IMR-90 (cell line): ENCODE measurements at regions not wholly inside any gene's neighbourhood (a gene's known extent, or its start where the extent isn't known, plus 50 kb on each side); places are given as distances from the start of the nearest gene placed in this dataset.

ENCODE experiments used
- ATAC-seq: fragments of 200-7000 bp; cut with Tn5 transposase; 2 replicates; pipeline ENCODE4 v1.9.1; 2020; ENCODE audit warnings: low read depth, mild to moderate bottlenecking, moderate library complexity
- BruUV-seq: library from RNA; stranded (reverse); fragments of 400-500 nt; replicated peaks from 2 replicates; lab custom pipeline; 2021; lab: Mats Ljungman, UMichigan
- CTCF ChIA-PET: fragments of 300-600 bp; formaldehyde crosslinking; extraction: SDS; loops from one replicate; lab custom pipeline; 2021; ENCODE audit warnings: antibody characterized with exemption; lab: Yijun Ruan, JAX
- POLR2A ChIA-PET: fragments of 300-600 bp; sonication (Branson Sonifier 250); formaldehyde crosslinking; loops from one replicate; lab custom pipeline; 2022; ENCODE audit warnings: antibody characterized with exemption; ENCODE audit not compliant: unreplicated experiment; lab: Charles Lee
- DNase-seq: peaks from one replicate; pipeline ENCODE4 v3.0.0; 2013
- H2AFZ ChIP-seq: replicated peaks from 2 replicates; pipeline ENCODE3; 2013; ENCODE audit warnings: low read length, mild to moderate bottlenecking; ENCODE audit not compliant: poor library complexity
- H2AK5ac ChIP-seq: 2 replicates; pipeline ENCODE4 v1.6.1; 2013; ENCODE audit warnings: low read depth, low read length, inconsistent platforms
- H2AK9ac ChIP-seq: replicated peaks from 2 replicates; pipeline ENCODE3; 2013; ENCODE audit warnings: mild to moderate bottlenecking, low read depth, low read length, moderate library complexity; ENCODE audit not compliant: poor library complexity
- H2BK120ac ChIP-seq: 2 replicates; pipeline ENCODE4 v1.6.1; 2013; ENCODE audit warnings: low read depth, low read length, inconsistent platforms
- H2BK15ac ChIP-seq: 3 replicates; pipeline ENCODE4 v1.6.1; 2013; ENCODE audit warnings: low read depth, low read length, inconsistent platforms
- H2BK20ac ChIP-seq: 2 replicates; pipeline ENCODE4 v1.6.1; 2013; ENCODE audit warnings: low read depth, mild to moderate bottlenecking, inconsistent platforms, low read length, moderate library complexity
- H2BK5ac ChIP-seq: 2 replicates; pipeline ENCODE4 v1.6.1; 2013; ENCODE audit warnings: mild to moderate bottlenecking, low read depth, low read length, inconsistent platforms; ENCODE audit not compliant: poor library complexity, severe bottlenecking
- H3K14ac ChIP-seq: replicated peaks from 2 replicates; pipeline ENCODE4 v1.6.1; 2013; ENCODE audit warnings: low read depth, low read length, inconsistent platforms
- H3K18ac ChIP-seq: 2 replicates; pipeline ENCODE4 v1.6.1; 2013; ENCODE audit warnings: low read depth, low read length, control low read depth
- H3K23ac ChIP-seq: 2 replicates; pipeline ENCODE4 v1.6.1; 2013; ENCODE audit warnings: low read depth, low read length, inconsistent platforms
- H3K27ac ChIP-seq: 2 replicates; pipeline ENCODE4 v1.5.1; 2013; ENCODE audit warnings: mild to moderate bottlenecking, control low read depth, low read length; ENCODE audit not compliant: insufficient read depth
- H3K27me3 ChIP-seq: 2 replicates; pipeline ENCODE4 v1.6.1; 2013; ENCODE audit warnings: low read length; ENCODE audit not compliant: control insufficient read depth, insufficient read depth
- H3K36me3 ChIP-seq: 2 replicates; pipeline ENCODE4 v1.6.1; 2013; ENCODE audit warnings: low read length, mixed read lengths; ENCODE audit not compliant: control insufficient read depth, insufficient read depth
- H3K4ac ChIP-seq: 2 replicates; pipeline ENCODE4 v1.6.1; 2013; ENCODE audit warnings: low read depth, low read length, inconsistent platforms
- H3K4me1 ChIP-seq: 2 replicates; pipeline ENCODE4 v1.6.1; 2013; ENCODE audit warnings: low read length, mixed read lengths; ENCODE audit not compliant: control insufficient read depth, insufficient read depth
- H3K4me2 ChIP-seq: 2 replicates; pipeline ENCODE4 v1.6.1; 2013; ENCODE audit warnings: low read depth, mild to moderate bottlenecking, control low read depth, low read length, moderate library complexity
- H3K4me3 ChIP-seq: 2 replicates; pipeline ENCODE4 v1.5.1; 2013; ENCODE audit warnings: low read depth, mild to moderate bottlenecking, control low read depth, low read length, moderate library complexity; ENCODE audit not compliant: insufficient read depth
- H3K56ac ChIP-seq: 2 replicates; pipeline ENCODE4 v1.6.1; 2013; ENCODE audit warnings: low read length, inconsistent platforms; ENCODE audit not compliant: insufficient read depth; ENCODE audit errors: extremely low read depth
- H3K79me1 ChIP-seq, 2 experiments: 2 replicates each; pipeline ENCODE4 v1.6.1; 2013; ENCODE audit warnings: low read length in 2 of 2, inconsistent platforms in 1 of 2, low read depth in 1 of 2
- H3K9ac ChIP-seq: 2 replicates; pipeline ENCODE4 v1.6.1; 2013; ENCODE audit warnings: low read depth, low read length, control low read depth
- H3K9me1 ChIP-seq: 2 replicates; pipeline ENCODE4 v1.6.1; 2013; ENCODE audit warnings: low read length, inconsistent platforms; ENCODE audit not compliant: insufficient read depth
- H3K9me3 ChIP-seq: 2 replicates; pipeline ENCODE4 v1.6.1; 2013; ENCODE audit warnings: low read length; ENCODE audit not compliant: control insufficient read depth, insufficient read depth
- H4K20me1 ChIP-seq: 2 replicates; pipeline ENCODE4 v1.6.1; 2013; ENCODE audit warnings: low read length, inconsistent platforms; ENCODE audit not compliant: insufficient read depth
- H4K5ac ChIP-seq: 2 replicates; pipeline ENCODE4 v1.6.1; 2013; ENCODE audit warnings: mild to moderate bottlenecking, low read depth, low read length, control low read depth
- H4K8ac ChIP-seq, 2 experiments: 2 replicates each; pipeline ENCODE4 v1.6.1; 2013; ENCODE audit warnings: low read depth in 2 of 2, low read length in 2 of 2, control low read depth in 1 of 2, inconsistent platforms in 1 of 2
- H4K91ac ChIP-seq: 2 replicates; pipeline ENCODE4 v1.6.1; 2013; ENCODE audit warnings: low read depth, low read length, inconsistent platforms; ENCODE audit not compliant: insufficient read depth
- WGBS, 2 experiments: methylation state at CpG; one replicate each; pipeline versions ENCODE4 v1.1.5 to v1.1.7; 2013; ENCODE audit warnings: missing lambda C conversion rate in 2 of 2; ENCODE audit not compliant: insufficient read length in 1 of 2; ENCODE audit errors: extremely low coverage in 2 of 2; 5-methylcytosine and 5-hydroxymethylcytosine counted together
- dilution Hi-C: fragments of 300-500 bp; cut with HindIII; formaldehyde crosslinking; loops from one replicate; pipeline ENCODE4 v1.14.3; 2018; ENCODE audit warnings: low sequenced_read_pairs; ENCODE audit not compliant: unreplicated experiment
- in situ Hi-C: fragments of 300-500 bp; cut with MboI; formaldehyde crosslinking; loops from 3 replicates; pipeline ENCODE4 v1.14.3; 2019; ENCODE audit warnings: low sequenced_read_pairs, inconsistent platforms, mixed read lengths
- intact Hi-C: fragments of 100-400 bp; cut with micrococcal nuclease; formaldehyde crosslinking; loops from 2 replicates; pipeline ENCODE4 v1.10.0; 2022
- TF ChIP-seq, protein P1 (sequence below): fragments of 150-350 bp; IDR thresholded peaks from 2 replicates; pipeline ENCODE4 v1.6.1; 2017; ENCODE audit warnings: mild to moderate bottlenecking, antibody characterized with exemption, low read length, low read depth
- TF ChIP-seq, protein P2 (sequence below): fragments of 150-350 bp; IDR thresholded peaks from 2 replicates; pipeline ENCODE4 v1.6.1; 2016; ENCODE audit warnings: low read depth, mild to moderate bottlenecking, low read length, moderate library complexity, borderline replicate concordance

DNA sequence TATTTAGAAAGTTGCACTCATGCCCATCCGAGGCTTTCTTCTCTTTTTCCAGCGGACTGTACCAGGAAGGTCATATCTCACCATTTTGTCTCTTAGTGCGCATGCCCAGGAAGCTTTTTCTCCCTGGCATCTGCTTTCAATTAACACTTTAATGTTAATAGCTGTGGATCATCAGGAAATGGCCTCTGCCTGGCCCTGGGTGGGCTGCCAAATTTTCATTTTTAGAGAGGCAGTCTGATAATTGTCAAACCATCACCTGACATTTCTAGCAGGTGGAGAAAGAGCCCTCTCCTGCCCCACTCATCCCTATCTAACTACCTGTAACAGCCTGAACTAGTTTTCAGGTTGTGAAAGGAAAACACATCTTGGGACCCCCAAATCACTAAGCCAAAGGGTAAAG is 257.4 kb upstream of the LRRC4C start:
- no TSS peak for BruUV-seq
- H3K56ac ChIP-seq, result no peak overlapping the region
- no peak overlapping the region for H3K23ac ChIP-seq
- no peaks in the 10 kb centered on the region for H3K9me1 ChIP-seq
- H3K18ac ChIP-seq, result no peak overlapping the region
- H3K4me2 ChIP-seq, result no peak overlapping the region
- H3K36me3 ChIP-seq, result no peaks in the 10 kb centered on the region
- H3K9ac ChIP-seq, result no peak overlapping the region
- H2AK5ac ChIP-seq, result no peak overlapping the region
- no peak overlapping the region for H4K91ac ChIP-seq
- no CpG with 5 or more reads among the region's 3 CpGs for WGBS, 2 experiments
- no peak overlapping the region for H2BK120ac ChIP-seq
- no peaks in the 10 kb centered on the region for H3K79me1 ChIP-seq
- dilution Hi-C loops (no loop called here), intact Hi-C loops (no loop called here), in situ Hi-C loops (no loop called here)
- H2AK9ac ChIP-seq, result no peak overlapping the region
- no peak overlapping the region for H4K8ac ChIP-seq
- no peak overlapping the region for H2BK20ac ChIP-seq
- no peak overlapping the region for H3K27ac ChIP-seq
- no peak overlapping the region for H4K5ac ChIP-seq
- no peaks in the 10 kb centered on the region for H3K27me3 ChIP-seq
- no peaks in the 10 kb centered on the region for H4K20me1 ChIP-seq
- ATAC-seq (no peak), DNase-seq (no peak)
- POLR2A ChIA-PET, result no interaction called here
- no peaks in the 10 kb centered on the region for H3K4me1 ChIP-seq
- no peak overlapping the region for H2AFZ ChIP-seq
- no peak overlapping the region for H3K4me3 ChIP-seq
- no peak overlapping the region for H2BK5ac ChIP-seq
- no peak overlapping the region for H3K4ac ChIP-seq
- TF ChIP-seq, protein P1, sequence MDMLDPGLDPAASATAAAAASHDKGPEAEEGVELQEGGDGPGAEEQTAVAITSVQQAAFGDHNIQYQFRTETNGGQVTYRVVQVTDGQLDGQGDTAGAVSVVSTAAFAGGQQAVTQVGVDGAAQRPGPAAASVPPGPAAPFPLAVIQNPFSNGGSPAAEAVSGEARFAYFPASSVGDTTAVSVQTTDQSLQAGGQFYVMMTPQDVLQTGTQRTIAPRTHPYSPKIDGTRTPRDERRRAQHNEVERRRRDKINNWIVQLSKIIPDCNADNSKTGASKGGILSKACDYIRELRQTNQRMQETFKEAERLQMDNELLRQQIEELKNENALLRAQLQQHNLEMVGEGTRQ, result no peak
- TF ChIP-seq, protein P2, sequence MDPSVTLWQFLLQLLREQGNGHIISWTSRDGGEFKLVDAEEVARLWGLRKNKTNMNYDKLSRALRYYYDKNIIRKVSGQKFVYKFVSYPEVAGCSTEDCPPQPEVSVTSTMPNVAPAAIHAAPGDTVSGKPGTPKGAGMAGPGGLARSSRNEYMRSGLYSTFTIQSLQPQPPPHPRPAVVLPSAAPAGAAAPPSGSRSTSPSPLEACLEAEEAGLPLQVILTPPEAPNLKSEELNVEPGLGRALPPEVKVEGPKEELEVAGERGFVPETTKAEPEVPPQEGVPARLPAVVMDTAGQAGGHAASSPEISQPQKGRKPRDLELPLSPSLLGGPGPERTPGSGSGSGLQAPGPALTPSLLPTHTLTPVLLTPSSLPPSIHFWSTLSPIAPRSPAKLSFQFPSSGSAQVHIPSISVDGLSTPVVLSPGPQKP, result no peak
- H3K9me3 ChIP-seq, result peaks cover 5% of the 10 kb centered on the region
- CTCF ChIA-PET, result no interaction called here
- H3K14ac ChIP-seq, result no peak overlapping the region
- H2BK15ac ChIP-seq, result no peak overlapping the region
